ENCODE measurements at regions not wholly inside any gene's neighbourhood (a gene's known extent, or its start where the extent isn't known, plus 50 kb on each side); places are given as distances from the start of the nearest gene placed in this dataset.

DNA sequence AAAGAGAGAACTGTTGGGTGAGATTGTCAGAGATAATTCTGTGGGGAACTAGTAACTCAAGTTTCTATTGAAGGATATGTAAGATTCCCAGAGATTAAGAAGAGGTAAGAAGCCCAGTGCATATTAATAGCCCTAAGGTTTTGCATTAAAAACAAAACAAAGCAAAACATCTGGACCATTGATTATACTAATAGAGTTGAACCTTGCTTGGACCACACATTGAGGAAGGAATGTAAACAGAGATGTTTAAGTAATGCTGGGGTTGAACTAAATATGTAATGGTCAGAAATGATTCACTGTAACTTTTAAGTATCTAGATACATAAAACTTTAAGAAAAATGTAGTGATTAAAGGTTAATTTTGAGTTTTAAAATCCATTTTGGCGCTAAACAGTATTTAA is 1770.0 kb downstream of the PCDH9 start:
- TF ChIP-seq, protein P1, sequence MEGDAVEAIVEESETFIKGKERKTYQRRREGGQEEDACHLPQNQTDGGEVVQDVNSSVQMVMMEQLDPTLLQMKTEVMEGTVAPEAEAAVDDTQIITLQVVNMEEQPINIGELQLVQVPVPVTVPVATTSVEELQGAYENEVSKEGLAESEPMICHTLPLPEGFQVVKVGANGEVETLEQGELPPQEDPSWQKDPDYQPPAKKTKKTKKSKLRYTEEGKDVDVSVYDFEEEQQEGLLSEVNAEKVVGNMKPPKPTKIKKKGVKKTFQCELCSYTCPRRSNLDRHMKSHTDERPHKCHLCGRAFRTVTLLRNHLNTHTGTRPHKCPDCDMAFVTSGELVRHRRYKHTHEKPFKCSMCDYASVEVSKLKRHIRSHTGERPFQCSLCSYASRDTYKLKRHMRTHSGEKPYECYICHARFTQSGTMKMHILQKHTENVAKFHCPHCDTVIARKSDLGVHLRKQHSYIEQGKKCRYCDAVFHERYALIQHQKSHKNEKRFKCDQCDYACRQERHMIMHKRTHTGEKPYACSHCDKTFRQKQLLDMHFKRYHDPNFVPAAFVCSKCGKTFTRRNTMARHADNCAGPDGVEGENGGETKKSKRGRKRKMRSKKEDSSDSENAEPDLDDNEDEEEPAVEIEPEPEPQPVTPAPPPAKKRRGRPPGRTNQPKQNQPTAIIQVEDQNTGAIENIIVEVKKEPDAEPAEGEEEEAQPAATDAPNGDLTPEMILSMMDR (IDR thresholded peaks at IDR 0.05; ENCODE audit: low read depth, low read length) = no peak
- no peaks in the 10 kb centered on the region for H3K36me3 ChIP-seq
- no peaks in the 10 kb centered on the region for H3K9me3 ChIP-seq
- peaks cover 7% of the 10 kb centered on the region for H3K4me1 ChIP-seq
- DNase-seq = no peak
- H3K27me3 ChIP-seq = no peaks in the 10 kb centered on the region
- no peak overlapping the region for H3K4me3 ChIP-seq (ENCODE audit: low read depth, low read length)

DNA sequence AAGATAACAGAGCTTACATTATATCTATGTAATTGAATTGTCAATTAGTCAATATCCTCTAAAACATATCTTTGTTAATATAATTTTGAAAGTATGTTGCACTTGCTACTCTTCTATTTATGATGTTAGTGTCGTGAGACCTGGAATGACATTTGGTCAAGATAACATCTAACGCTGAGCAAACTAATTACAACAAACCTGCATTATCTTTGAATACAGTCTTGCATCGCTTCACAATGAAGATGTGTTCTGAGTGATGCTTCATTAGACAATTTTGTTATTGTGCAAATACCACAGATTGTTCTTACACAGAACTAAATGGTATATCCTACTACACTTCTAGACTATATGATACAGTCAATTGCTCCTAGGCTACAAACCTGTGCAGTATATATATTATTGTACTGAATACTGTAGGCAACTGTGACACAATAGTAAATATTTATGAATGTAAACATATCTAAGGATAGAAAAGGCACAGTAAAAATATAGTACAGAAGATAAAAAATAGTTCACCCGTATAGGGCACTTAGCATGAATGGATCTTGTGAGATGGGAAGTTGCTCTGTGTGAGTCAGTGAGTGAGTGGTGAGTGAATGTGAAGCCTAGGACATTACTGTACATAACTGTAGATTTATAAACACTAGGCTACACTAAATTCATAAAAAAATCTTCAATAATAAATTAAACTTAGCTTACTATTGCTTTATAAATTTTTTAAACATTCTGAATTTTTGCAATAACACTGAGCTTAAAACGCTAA is 1773.8 kb downstream of the PCDH9 start:
- Histone ChIP-seq H3K9me3 (no peaks in the 10 kb centered on the region), H3K4me1 (peaks cover 7% of the 10 kb centered on the region), H3K27me3 (no peaks in the 10 kb centered on the region), H3K36me3 (no peaks in the 10 kb centered on the region), H3K4me3 (ENCODE audit: low read depth, low read length) (no peak overlapping the region)
- DNase-seq = no peak
- TF ChIP-seq, protein P1 (IDR thresholded peaks at IDR 0.05; ENCODE audit: low read depth, low read length) = no peak

DNA sequence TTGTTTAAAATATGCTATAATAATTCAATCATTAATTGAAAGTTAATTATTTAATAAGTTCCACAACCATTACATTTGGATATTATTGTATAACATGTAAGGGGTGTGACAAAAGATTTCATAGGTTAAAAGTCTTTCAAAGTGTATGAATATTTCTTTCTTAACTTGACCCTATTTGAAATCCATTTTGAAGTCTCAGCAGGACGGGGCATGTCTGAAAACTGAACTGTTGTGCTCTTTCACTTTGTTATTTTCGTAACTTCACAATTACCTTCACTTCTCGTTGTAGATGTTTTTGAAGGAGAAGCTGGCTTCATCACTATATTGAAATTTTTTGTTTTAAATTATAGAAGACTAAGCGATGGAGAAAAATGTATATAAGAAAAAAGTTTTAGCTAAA is 1775.7 kb downstream of the PCDH9 start:
- no peak overlapping the region for H3K4me3 ChIP-seq (ENCODE audit: low read depth, low read length)
- DNase-seq = no peak
- no peaks in the 10 kb centered on the region for H3K9me3 ChIP-seq
- peaks cover 7% of the 10 kb centered on the region for H3K4me1 ChIP-seq
- TF ChIP-seq, protein P1 (IDR thresholded peaks at IDR 0.05; ENCODE audit: low read depth, low read length) = no peak
- no peaks in the 10 kb centered on the region for H3K27me3 ChIP-seq
- H3K36me3 ChIP-seq = no peaks in the 10 kb centered on the region

DNA sequence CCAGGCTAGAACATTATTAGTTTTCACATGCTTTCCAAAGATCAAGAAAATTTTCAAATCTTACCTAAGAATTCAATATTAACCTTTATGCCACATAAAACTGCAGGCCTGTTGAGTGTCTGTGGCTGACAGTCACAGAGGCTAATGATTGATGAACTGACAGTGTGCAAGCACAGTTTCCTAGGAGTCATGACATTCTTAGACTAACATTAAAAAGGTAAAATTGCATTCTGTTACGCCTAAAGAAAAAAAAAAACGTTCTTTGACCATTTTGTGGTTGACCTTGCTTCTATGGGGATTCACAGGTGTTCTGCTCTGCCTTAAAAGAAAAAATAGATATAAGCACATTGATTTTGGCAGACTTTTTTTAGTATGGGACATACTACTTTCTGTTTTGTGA is 1776.2 kb downstream of the PCDH9 start:
- peaks cover 7% of the 10 kb centered on the region for H3K4me1 ChIP-seq
- H3K4me3 ChIP-seq (ENCODE audit: low read depth, low read length) = no peak overlapping the region
- H3K9me3 ChIP-seq = no peaks in the 10 kb centered on the region
- H3K36me3 ChIP-seq = no peaks in the 10 kb centered on the region
- TF ChIP-seq, protein P1 (IDR thresholded peaks at IDR 0.05; ENCODE audit: low read depth, low read length) = no peak
- no peaks in the 10 kb centered on the region for H3K27me3 ChIP-seq
- DNase-seq = no peak

DNA sequence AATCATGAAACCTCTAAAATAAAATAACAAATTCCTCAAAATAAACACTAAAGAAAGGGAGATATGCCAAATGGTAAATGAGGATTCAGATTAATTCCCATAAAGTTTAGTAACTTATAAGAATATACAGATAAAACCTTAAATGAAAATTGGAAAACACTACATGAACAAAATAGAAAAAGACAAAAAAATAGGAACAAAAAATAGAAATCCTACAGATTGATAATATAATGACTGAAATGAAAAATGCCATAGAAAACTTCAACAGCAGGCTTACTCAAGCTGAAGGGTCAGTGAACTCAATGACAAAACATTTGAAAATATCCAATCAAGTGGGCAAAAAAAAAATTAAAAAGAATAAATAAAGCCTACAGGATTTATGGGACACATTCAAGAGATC is 1784.8 kb downstream of the PCDH9 start:
- TF ChIP-seq, protein P1 (IDR thresholded peaks at IDR 0.05; ENCODE audit: low read depth, low read length) = no peak
- H3K4me1 ChIP-seq = no peaks in the 10 kb centered on the region
- H3K4me3 ChIP-seq (ENCODE audit: low read depth, low read length) = no peak overlapping the region
- H3K9me3 ChIP-seq = no peaks in the 10 kb centered on the region
- no peak for DNase-seq
- H3K36me3 ChIP-seq = no peaks in the 10 kb centered on the region
- no peaks in the 10 kb centered on the region for H3K27me3 ChIP-seq

DNA sequence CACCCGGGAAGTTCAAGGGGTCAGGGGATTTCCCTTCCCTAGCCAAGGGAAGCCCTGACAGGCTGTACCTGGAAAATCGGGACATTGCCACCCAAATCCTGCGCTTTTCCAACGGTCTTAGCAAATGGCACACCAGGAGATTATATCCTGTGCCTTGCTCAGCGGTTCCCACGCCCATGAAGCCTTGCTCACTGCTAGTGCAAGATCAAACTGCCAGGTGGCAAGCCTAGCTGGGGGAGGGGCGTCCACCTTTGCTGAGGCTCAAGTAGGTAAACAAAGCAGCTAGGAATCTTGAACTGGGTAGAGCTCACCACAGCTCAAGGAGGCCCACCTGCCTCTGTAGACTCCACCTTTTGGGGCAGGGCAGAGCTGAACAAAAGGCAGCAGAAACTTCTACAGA is 1794.5 kb downstream of the PCDH9 start:
- Histone ChIP-seq H3K27me3 (no peaks in the 10 kb centered on the region; the same call in 1 of the 2 replicates), H3K4me3 (ENCODE audit: low read depth, low read length) (no peak overlapping the region), H3K4me1 (no peaks in the 10 kb centered on the region), H3K9me3 (peaks cover 8% of the 10 kb centered on the region), H3K36me3 (no peaks in the 10 kb centered on the region)
- DNase-seq = no peak
- TF ChIP-seq, protein P1 (IDR thresholded peaks at IDR 0.05; ENCODE audit: low read depth, low read length) = no peak

Data from BE2C (cell line).